ENCODE measurements at regions not wholly inside any gene's neighbourhood (a gene's known extent, or its start where the extent isn't known, plus 50 kb on each side); places are given as distances from the start of the nearest gene placed in this dataset.
"Not testable (repeated sequence)": the region's sequence is repeated elsewhere in the genome, so short reads cannot be mapped to it uniquely, and the experiment has no call there.

DNA sequence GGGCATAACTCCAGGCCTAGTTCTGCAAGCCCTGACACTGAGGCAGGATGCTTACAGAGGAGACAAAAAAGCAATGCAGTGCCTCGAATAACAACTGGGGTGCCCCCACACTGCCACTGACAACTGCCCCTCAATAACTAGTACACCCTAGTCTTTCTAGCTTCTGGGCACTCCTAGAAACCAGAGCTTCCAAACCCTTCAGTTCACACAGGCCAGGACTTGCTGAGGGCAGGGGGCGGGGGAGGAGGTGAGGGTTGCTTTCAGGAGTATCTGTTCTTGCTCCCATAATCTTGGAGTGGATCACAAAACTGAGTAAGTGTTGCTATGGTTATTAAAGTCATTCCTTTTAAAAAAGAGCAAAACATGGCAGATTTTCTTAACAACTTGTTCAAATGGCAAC lies 333.1 kb downstream of the BCL2L11 start:
- DNase-seq: not testable (repeated sequence)

DNA sequence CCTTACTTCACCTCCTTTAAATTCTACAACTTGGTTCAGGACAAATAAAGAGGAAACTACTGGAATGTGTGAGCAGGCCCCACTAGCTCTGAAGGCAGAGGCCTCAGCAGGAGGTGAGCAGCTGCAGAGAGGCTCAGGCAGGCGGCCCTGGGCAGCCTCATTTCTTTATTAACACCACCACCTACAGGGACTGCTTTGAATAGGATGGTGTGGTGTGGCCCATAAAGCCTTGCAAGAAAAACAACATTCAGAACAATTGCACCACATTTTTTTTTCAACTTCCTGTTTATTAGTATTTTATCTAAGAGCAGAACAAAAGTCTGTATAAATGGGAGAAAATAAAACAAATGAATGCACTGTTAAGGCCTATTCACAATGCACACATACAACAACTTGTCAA lies 333.7 kb downstream of the BCL2L11 start:
- DNase-seq: not testable (repeated sequence)

DNA sequence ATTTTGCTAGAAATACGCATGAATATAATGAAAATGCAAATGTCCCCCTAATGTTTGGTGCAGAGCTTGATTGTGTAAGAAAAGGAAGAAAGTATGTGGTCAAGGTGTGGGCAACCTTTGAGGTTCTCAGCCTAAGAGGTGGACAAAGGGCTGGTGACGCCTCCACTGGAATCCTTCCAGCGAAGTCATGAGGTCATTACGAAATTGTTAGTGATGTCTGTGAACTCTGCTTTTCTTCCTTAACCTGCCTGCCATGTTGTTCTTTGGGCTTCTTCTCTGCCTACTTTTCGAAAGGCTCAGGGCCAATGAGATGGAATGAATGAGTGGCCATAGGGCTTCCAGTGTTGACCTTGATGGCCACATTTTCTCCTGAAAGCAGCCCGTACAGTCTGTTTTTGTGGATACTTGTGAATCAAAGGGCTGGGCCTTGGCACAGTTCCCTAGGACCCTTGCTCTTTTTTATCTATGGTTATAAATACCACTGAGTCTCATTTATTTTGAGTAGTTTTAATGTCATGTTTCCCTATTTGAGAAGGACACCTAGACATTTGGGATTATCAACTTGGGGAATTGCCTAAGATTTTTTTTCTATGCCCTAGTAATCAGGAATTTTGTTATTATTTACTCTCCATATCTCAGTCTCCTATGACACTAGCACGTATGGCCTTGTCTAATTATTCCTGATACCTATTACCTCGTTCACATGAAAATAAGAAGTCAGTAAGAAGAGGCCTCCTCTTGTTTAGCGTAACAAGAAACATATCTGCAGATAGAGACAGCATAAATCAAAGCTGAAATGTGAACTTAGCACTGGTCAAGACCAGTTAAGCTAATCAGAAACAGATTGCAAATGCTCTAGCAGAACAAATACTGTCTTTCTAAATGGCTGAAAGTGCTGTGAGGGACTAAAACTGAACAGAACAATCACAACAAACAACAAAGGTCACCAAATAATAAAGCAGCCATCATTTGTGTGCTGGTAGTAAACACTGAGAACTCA lies 334.6 kb downstream of the BCL2L11 start:
- DNase-seq: not testable (repeated sequence)

DNA sequence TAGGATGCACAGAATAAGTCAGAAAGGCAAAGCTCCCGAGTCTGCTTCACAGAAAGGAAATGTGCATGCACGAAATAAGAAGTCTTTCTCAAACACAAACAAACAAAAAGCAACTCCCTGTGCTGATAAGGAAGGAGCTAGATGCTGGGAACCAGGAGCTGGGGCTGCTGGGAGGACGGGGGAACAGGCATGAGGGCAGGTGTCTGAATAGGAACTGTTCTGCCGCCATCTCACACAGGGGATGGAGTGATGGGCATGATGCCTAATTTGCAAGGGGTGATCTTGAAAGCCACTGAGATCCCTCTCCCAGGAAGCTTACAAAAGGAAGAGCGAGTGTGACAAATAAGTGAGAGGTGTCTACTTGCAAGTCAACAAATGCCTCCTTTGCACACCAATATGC lies 336.5 kb downstream of the BCL2L11 start:
- DNase-seq: not testable (repeated sequence)

DNA sequence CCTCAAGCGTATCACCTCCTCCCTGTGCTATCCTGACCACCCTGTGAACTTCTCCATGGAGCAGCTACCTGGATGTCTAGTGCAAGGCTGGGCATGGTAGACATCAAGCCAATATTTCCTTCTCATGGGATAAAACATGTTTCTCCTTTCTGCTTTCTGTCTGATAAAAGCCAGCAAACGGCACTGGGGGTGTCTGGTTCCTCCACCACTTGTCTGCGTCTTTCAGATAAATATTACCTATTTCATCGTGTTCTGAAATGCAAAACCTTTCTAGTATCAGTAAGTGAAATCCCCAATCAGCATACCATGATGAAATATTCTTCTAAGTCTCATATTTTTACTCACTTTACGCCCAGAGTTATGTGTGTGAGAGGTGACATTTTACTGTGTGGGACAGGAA lies 340.2 kb downstream of the BCL2L11 start:
- not testable (repeated sequence) for DNase-seq

DNA sequence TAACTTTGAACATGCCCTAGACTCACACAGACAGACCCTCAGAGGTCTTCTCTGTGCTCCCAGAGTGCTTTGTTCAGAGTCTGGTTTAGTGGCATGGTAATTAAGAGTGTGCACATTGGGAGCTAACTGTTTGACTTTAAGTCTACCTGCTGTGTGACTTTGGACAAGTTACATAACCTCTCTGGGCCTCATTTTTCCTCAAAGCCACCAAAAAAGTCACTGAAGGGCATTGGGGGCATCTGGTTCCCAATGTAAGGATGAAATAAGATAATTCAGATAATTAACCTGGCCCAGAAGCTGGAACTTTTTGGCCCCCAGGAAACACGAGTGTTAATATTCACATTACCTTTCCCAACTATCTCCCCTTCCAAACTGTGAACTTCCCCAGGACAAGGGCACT lies 341.1 kb downstream of the BCL2L11 start:
- DNase-seq: not testable (repeated sequence)

DNA sequence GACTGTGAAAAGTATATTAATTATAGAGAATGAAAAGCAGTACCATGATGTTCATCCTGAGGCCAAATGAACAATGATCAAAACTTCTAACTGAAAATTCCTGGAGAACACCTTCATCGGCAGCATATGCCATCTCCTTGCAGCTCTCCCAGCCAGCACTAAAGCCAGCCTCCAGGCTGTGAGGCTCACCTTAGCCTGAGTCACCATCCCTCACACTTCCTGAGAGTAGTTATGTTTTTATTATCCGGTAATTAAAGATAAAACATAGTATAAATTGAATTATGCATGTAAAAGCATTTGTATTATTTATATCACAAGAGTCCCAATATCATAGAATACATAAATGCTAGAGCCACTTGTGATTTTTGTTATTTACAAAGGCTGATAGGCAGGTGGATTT lies 341.9 kb downstream of the BCL2L11 start:
- DNase-seq: not testable (repeated sequence)

DNA sequence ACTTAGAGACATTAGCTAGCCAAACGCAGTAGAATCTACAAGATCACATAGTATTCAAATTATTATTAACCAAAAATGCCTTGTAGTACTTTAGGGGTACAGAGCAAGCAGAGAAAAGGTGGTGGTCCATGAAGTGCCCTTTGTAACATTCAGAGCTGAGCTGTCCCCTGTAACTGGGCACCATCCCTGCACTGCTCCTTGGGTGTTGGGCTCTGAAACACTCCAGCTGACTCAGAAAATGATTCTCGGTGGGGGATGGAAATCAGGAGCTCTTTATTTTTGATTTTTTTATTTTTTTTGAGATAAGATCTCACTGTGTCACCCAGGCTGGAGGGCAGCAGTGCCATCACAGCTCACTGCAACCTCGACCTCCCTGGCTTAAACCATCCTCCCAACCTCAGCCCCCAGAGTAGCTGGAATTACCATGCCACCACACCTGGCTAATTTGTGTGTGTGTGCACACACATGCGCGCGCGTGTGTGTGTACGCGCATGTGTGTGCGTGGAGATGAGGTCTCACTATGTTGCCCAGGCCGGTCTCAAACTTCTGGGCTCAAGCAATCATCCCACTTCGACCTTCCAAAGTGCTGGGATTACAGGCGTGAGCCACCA lies 342.6 kb downstream of the BCL2L11 start:
- not testable (repeated sequence) for DNase-seq

DNA sequence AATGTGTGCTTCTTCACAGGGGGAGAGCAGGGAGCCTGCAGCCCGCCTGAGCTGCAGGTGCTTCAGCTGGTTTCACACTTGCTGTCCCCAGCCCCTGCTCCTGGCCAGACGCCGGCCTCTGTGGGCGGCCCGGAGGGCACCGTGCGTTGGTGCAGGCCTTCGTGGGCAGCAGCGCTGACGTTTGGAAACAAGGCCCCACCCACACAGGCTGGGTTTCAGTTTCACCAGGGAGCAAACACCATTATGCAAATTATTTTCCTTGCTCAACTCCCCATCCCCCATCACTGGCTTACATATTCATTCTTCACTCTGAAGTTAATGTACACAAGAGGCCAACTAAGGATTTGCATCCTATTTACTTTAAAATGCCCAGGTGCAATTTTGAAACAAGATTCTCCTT lies 343.2 kb downstream of the BCL2L11 start:
- not testable (repeated sequence) for DNase-seq

DNA sequence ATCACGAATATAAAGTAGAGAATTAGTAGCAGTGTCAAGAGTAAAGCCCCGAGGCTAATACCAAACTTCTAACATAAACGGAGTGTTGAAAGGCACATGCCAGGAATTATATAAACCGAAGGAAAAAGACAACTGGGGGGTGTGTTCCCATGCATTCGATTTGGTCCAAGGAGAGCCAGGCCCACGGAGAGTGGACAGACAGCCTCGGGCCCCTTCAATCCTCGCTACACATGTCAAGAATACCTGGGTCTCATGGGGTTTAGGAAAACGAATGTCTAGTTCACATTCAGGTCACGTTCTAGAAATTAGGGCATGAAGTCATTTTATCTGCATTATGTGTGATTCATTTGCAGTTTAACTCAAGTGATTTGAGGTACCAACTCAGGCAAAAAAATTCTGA lies 343.7 kb downstream of the BCL2L11 start:
- DNase-seq: not testable (repeated sequence)

DNA sequence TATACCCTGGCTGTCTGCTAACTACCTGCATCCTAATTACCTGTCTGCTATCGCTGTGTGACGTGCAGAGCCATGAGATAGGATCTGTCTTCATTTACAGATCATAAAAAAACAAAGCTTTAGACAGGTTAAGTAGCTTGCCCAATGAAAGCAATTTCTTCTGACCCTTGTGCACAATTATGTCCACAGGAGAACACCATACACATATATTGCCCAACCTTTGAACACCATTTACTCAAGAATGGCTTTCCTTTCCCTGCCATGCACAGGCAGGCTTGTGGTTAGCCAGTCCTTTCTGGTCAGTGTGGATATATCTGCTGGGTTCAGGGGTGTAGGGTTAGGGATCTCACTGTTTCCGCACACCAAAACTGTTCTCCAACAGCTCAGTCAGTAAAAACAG lies 344.8 kb downstream of the BCL2L11 start:
- not testable (repeated sequence) for DNase-seq

DNA sequence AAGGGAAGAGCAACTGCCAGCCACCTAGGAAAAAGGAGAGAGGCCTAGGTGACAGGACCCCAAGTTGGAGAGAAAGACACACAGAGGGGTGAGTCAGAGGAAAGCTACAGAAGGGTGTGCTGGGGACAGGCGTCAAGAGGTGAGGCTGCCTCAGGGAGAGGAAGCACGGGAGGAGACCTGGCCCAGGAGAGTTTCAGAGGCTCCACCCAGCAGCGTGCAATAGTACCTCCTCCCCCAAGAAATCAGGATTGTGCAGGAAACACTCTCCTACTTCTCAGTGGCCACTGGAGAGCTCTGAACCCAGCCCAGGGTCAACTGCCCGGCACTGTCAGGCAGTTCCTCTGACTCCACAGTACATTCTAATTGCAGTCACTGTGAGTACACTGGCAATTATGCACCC lies 346.0 kb downstream of the BCL2L11 start:
- DNase-seq: not testable (repeated sequence)

DNA sequence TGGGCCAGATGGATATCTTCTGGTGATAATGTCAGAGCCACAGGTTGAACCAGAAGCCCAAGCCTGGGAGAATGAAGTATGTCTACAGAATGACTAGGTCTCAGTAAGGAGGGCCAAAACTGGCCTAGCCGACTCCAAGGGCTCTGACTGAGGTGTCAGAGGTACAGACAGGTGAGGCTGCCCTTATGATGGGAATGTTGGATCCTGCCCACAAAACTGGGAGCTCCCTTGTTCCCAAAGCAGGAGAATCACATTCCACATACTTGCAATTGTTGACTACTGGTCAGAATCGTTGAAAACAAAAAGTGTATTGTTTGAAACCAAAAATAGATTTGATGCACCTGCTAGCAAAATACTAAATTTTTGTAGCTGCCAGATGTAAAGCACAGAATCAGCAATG lies 350.2 kb downstream of the BCL2L11 start:
- DNase-seq: not testable (repeated sequence)

DNA sequence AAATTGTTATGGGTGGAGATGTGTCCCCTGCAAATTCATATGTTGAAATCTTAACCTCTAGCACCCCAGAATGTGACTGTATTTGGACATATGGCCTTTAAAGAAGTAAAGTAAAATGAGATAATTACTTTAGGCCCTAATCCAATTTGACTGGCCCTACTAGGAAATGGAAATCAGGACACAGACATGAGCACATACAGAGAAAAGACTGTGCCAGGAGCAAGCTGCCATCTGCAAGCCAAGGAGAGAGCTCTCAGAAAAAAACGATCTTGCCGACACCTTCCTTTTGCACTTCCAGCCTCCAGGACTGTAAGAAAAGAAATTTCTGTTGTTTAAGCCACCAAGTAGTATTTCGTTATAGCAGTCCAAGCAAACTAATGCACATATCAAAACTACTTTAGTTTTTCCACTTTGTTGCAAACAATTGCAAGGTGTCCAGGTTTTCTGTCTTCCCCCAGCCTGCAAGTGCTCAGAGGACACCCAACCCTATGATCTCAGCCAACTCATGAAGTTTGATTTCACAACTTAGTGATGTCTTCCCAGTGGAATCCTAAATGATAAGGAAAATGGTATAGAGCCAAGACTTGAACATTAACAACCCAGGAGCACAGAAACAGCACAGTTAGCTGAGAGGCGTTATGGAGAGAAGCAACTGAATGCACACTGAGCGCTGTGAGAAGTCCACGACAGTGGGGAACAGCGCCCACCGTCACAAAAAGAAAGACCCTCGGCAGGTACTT lies 351.2 kb downstream of the BCL2L11 start:
- DNase-seq: not testable (repeated sequence)

DNA sequence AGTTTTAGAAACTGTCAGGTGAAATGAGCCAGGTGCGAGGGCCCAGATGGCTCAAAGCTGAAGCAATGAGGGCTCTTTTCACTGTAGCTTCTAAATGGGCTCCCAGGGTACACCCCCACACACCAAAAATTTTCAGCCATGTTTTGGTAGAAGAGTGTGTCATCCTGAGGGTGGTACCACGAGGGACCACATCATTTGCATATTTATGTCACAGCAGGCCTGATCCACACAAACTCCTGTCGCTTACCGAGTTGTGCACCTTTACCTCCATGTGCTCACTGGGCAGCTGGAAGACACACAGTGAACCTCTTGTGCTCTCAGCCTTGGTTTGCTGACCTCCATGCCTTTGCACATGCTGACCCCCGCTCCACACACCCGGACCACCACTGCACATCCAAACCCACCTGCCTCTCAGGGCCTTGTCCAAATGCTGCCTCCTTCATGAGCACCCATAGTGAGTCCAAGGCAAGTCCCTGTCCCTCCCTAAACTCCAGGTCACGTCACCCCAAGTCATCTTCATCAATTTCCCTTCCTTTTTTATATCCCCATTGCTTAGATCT lies 352.2 kb downstream of the BCL2L11 start:
- DNase-seq: not testable (repeated sequence)

DNA sequence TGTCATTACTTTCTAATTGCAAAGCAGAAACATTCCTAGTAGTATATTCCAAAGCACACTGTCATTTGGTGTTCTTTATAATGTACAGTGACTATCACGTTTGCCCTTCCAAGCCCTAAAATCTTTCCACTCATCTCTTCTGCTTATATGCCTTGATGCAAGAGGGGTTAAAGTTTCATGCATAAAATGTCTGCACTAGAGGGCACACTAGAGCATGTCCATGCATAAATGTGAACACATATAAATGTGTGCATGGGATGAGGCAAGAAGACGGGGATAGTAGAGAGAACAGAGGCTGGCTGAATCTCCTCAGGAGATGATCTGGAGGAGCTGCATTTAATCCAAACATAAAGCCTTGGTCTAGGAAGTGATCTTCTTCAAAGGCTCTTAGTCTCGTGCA lies 352.8 kb downstream of the BCL2L11 start:
- DNase-seq: not testable (repeated sequence)

DNA sequence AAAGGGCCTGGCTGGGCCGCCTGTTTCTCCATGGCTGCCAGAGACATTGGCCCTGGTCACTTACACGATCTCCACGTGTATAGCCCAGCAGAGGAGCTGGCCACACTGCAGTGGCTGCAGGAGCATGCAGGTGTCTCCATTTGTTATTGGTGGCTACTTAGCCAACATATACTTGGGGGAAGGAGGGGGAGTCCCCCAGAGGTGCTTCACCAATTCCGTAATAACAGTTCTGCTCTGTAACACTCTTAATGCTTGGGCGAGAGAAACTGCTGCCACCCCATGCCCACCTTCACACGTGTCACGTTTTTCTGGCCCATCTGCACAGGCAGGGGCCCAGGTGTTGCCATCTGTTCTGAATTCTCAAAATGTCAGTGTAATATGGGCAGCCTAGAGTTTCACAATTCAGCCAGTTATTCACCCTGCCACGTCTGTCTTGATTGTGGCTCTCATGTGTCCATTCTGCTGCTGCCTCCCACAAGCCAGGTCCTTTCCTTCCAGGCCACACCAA lies 353.5 kb downstream of the BCL2L11 start:
- DNase-seq: not testable (repeated sequence)

DNA sequence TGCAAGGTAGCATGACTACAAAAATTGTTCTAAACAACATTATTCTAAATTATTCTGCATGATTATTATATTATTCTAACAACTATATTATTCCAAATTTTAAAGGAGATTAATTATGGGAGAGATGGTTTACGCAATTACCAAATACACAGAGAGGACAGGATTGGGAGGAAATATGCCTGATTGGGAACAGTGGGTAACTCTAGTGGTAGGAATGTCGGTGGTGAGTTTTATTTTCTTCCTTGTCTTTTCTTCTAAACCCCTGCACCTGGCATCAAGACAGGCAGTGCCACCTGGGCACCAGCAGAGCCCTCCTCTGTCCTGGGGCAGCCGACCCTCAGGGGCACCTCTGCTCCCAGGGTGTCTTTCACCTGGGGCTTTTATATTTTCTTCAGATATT lies 357.6 kb downstream of the BCL2L11 start:
- not testable (repeated sequence) for DNase-seq

DNA sequence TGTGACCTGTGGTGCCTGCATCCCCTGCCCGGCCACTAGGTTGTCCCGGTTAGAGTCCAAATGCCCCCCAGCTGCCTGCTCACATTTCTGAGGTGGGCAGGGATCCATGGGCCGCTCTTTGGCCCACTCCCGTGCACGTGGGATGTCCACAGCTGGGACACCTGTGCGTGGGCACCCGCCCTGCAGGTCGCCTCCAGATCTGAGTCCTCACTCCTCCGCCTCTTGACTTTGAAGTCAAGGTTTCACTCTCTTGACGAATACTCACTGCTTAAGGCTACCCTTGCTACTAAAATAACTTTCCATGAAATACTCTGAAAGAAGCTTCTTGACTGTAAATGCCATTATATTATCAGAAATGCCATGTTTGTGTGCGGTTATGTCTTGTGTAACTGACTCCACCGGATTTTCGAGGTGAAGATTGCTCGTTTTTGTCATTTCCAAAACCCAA lies 358.2 kb downstream of the BCL2L11 start:
- not testable (repeated sequence) for DNase-seq

DNA sequence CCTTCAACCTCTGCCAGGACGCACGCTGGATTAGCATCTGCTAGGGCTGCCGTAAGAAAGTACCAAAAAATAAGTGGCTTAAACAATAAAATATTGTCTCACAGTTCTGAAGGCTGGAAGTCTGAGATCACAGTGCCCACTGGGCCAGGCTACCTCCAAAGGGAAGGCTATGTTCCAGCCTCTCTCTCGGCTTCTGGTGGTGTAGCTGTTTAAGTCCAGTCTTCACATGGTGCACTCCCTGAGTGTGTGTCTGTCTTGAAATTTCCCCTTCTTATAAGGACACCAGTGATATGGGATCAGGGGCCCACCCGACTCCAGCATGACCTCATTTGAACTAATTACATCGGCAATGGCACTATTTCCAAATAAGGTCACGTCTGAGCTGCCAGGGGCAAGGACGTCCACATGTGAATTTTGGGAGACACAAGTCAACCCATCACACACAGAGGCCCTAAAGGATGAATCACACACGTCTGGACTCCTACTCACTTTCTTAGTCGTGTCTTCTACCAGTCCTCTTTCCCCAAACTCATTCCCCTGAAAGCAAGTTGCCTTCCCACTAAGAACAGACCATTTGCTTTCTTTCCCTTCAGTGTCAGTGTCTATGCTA lies 359.4 kb downstream of the BCL2L11 start:
- not testable (repeated sequence) for DNase-seq

DNA sequence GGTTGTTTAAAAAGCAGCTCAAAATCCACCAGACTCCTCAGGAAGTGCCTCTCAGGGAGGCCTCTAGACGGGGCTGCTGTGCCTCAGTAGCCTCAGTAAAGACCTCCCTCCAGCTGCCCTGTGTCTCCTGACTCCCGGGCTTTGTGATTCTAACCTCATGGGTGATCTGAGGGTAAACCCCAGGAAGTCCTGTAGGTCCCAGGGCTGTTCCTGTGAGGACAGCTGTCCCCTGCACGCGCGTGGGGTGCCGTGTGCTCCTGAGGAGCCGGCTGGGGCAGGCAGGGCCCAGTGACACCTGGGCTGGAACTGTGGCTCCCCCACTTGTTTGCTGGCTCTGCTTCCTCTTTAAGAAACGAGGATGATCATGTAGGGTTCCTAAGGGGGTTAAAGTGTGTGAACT lies 359.9 kb downstream of the BCL2L11 start:
- not testable (repeated sequence) for DNase-seq

DNA sequence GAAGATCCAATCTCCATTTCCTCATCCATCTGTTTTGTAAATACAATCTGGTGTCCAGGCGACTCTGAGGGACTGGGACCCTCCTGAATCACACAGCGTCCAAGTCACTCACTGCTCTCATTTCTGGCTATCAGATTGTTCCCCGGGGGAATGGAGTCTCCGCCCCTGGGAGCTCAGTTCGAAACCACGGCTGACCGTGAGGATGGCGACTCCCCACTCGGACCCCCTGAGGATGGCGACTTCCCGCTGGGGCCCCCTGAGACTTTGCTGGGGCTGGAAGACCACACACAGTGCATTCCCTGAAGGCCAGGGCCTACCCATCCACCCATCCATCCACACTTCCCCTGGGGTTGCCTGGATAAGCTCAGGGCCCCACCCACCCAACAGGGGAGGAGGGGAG lies 360.5 kb downstream of the BCL2L11 start:
- DNase-seq: not testable (repeated sequence)

Data from activated T-cell treated with anti-CD3 and anti-CD28 coated beads for 4 hours (primary cell).